GM12865 (cell line): ENCODE measurements at regions not wholly inside any gene's neighbourhood (a gene's known extent, or its start where the extent isn't known, plus 50 kb on each side); places are given as distances from the start of the nearest gene placed in this dataset.

Source experiments
- DNase-seq: peaks from one replicate; pipeline ENCODE4 v3.0.0; 2010; ENCODE audit warnings: low read depth
- H3K4me3 ChIP-seq: 2 replicates; pipeline ENCODE4 v1.5.1; 2011; ENCODE audit warnings: mild to moderate bottlenecking, low read depth, low read length, control low read depth
- TF ChIP-seq, protein P1 (sequence below): IDR thresholded peaks from 2 replicates; pipeline ENCODE4 v1.5.1; 2011; ENCODE audit warnings: low read length, control low read depth, low read depth, inconsistent platforms; ENCODE audit not compliant: insufficient read depth; ENCODE audit errors: missing control alignments

DNA sequence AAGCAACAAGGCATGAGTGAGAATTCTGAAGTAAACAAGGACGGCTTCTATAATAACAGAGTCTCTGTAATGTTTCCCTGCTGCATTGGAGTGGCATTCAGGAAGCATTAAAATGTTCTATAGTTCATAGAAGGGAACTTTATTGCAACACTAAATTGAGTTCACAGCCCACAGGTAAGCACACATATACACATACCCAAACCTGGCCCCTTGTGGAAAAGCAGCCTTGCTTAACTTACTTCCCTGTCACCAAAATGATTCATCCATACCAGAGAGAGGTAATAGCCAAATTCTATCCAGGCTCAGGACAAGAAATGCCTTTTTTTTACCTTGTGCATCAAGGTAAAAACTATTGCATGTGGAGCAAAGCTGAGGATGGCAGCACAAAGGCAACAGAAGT is 241.4 kb downstream of the HHIPL2 start:
- TF ChIP-seq, protein P1, sequence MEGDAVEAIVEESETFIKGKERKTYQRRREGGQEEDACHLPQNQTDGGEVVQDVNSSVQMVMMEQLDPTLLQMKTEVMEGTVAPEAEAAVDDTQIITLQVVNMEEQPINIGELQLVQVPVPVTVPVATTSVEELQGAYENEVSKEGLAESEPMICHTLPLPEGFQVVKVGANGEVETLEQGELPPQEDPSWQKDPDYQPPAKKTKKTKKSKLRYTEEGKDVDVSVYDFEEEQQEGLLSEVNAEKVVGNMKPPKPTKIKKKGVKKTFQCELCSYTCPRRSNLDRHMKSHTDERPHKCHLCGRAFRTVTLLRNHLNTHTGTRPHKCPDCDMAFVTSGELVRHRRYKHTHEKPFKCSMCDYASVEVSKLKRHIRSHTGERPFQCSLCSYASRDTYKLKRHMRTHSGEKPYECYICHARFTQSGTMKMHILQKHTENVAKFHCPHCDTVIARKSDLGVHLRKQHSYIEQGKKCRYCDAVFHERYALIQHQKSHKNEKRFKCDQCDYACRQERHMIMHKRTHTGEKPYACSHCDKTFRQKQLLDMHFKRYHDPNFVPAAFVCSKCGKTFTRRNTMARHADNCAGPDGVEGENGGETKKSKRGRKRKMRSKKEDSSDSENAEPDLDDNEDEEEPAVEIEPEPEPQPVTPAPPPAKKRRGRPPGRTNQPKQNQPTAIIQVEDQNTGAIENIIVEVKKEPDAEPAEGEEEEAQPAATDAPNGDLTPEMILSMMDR = no peak
- DNase-seq = no peak
- H3K4me3 ChIP-seq = no peak overlapping the region

DNA sequence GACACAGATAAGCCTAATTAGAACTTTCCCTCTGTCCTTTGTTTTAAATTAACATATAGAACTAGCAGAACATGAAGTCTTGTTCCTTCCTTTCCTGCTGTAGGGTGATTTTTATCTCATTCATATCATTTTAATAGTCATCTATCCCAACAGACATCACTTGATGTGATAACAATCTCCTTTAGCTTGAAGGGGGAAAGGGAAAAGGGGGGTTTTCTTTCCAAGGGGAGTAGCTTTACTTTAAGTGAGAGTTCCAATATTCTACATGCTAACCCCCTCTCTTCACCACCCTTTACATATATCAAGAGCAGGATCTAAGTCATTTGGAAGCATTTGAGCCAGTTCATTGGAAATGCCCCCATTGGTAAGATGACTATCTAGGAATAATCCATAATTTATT is 241.9 kb downstream of the HHIPL2 start:
- TF ChIP-seq, protein P1 = no peak
- no peak overlapping the region for H3K4me3 ChIP-seq
- no peak for DNase-seq

DNA sequence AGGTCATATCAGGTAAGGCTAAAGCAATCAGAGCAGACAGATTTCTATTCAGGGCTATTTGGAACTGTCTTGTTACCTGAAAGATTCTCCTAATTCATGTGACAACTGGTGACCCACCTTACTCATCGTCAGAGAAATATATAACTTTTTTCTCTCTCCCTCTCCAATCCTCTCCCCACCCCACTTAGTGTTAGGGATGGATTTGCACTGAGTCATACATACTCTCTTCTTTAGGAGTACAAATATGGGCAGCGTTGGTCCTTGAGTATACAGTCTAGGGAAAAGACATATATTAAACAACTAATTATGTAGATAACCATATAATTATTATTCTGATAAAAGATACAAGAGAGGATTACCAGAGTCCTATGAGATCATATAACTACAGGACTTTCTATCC is 246.3 kb downstream of the HHIPL2 start:
- no peak overlapping the region for H3K4me3 ChIP-seq
- TF ChIP-seq, protein P1 = no peak
- no peak for DNase-seq

DNA sequence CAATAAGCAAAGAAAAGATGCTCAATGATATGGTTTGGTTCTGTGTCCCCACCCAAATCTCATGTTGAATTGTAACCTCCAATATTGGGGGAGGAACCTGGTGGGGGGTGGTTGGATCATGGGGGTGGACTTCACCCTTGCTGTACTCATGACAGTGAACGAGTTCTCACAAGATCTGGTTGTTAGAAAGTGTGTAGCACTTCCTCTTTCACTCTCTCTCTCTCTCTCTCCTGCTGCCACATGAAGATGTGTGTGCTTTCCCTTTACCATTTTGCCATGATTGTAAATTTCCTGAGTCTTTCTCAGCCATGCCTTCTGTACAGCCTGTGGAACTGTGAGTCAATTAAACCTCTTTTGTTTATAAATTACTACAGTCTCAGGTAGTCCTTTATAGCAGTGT is 248.4 kb downstream of the HHIPL2 start:
- H3K4me3 ChIP-seq = no peak overlapping the region
- no peak for DNase-seq
- TF ChIP-seq, protein P1 = no peak

DNA sequence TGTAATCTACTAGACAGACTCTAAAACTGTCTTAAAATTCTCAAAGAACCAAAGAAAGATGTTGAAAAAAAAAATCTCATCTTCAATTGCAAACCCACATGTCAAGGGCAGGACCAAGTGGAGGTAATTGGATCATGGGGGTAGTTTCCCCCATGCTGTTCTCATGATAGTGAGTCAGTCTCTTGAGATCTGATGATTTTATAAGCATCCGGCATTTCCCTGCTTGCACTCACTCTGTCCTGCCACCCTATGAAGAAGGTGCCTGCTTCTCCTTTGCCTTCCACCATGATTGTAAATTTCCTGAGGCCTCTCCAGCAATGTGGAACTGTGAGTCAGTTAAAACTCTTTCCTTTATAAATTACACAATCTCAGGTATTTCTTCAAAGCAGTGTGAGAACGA is 257.0 kb downstream of the HHIPL2 start:
- TF ChIP-seq, protein P1 = no peak
- H3K4me3 ChIP-seq = no peak overlapping the region
- no peak for DNase-seq

DNA sequence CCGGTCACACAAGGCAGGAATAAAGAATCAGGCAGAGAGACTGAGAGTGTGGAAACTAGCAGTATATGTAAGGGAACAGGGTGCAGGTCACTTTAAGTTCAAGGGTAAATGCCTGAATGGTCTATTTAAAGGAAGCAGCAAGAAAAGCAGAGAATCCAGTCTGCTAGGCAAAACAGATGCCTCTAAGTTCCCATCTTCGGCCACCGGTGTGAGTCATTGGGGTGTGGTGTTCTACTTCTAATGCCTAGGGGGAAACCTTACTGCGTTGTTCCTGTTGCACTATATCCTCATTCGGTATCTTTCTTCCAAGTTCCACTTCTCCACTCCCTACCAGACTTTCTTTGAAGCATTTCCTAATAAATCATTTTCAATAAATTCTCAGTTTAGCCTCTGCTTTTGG is 259.9 kb downstream of the HHIPL2 start:
- TF ChIP-seq, protein P1 = no peak
- no peak overlapping the region for H3K4me3 ChIP-seq
- DNase-seq = no peak

DNA sequence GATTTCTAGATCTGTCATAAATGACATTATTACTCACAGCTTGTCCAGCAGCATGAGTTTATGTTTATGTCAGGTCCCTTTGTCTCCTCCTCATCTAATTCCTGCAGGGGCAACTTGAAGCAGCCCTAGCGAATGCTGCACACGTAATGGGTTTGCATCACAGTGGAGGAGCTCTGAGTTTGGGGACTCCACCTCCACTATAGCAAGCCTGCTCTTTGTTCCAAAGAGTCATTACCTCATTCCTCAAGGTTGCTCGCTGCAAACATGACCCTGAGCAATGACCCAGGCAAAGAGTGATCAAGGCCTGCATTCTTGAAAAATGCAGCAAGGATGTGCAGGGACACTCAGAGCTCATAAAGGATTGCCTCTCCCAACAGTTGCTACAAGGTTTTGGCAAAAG is 261.9 kb downstream of the HHIPL2 start:
- H3K4me3 ChIP-seq = no peak overlapping the region
- TF ChIP-seq, protein P1 = no peak
- no peak for DNase-seq
